OCI-LY1 (cell line): ENCODE measurements at regions not wholly inside any gene's neighbourhood (a gene's known extent, or its start where the extent isn't known, plus 50 kb on each side); places are given as distances from the start of the nearest gene placed in this dataset.

Source experiments
- H2AFZ ChIP-seq: fragments of 200-600 bp; sonication (generic), shearing (Covaris generic); 2 replicates; pipeline ENCODE4 v1.6.0; 2014; ENCODE audit warnings: antibody characterized with exemption, mild to moderate bottlenecking, low read length
- H3F3A ChIP-seq: fragments of 200-600 bp; sonication (generic), shearing (Covaris generic); 2 replicates; pipeline ENCODE4 v1.6.0; 2014; ENCODE audit warnings: mild to moderate bottlenecking, antibody characterized with exemption, low read length, moderate library complexity; ENCODE audit not compliant: insufficient read depth
- H3K27ac ChIP-seq: fragments of 200-600 bp; sonication (generic); 2 replicates; pipeline ENCODE4 v1.5.1; 2014; ENCODE audit warnings: low read length, mixed run types, mild to moderate bottlenecking, low read depth; ENCODE audit not compliant: poor library complexity, severe bottlenecking
- H3K27me3 ChIP-seq: fragments of 200-600 bp; sonication (generic); 2 replicates; pipeline ENCODE4 v1.6.0; 2014; ENCODE audit warnings: antibody characterized with exemption, mild to moderate bottlenecking, low read length, moderate library complexity; ENCODE audit not compliant: insufficient read depth
- H3K36me3 ChIP-seq: fragments of 200-600 bp; sonication (generic); 2 replicates; pipeline ENCODE4 v1.6.1; 2014; ENCODE audit warnings: mild to moderate bottlenecking, antibody characterized with exemption, low read length, moderate library complexity, mixed read lengths; ENCODE audit not compliant: insufficient read depth
- H3K4me1 ChIP-seq: fragments of 200-600 bp; sonication (generic); 2 replicates; pipeline ENCODE4 v1.5.1; 2014; ENCODE audit warnings: mild to moderate bottlenecking, low read length, moderate library complexity; ENCODE audit not compliant: insufficient read depth, severe bottlenecking
- H3K4me2 ChIP-seq: fragments of 200-600 bp; sonication (generic), shearing (Covaris generic); 2 replicates; pipeline ENCODE4 v1.6.1; 2014; ENCODE audit warnings: low read length
- H3K4me3 ChIP-seq: fragments of 200-600 bp; sonication (generic); 2 replicates; pipeline ENCODE4 v1.5.1; 2014; ENCODE audit warnings: low read length, low read depth, mild to moderate bottlenecking, mixed read lengths; ENCODE audit not compliant: poor library complexity, severe bottlenecking
- H3K79me2 ChIP-seq: fragments of 200-600 bp; shearing (Covaris generic); 2 replicates; pipeline ENCODE4 v1.6.1; 2016; ENCODE audit warnings: mixed run types, low read length, mixed read lengths; ENCODE audit not compliant: insufficient read depth
- H3K9ac ChIP-seq: fragments of 200-600 bp; sonication (generic), shearing (Covaris generic); 2 replicates; pipeline ENCODE4 v1.6.1; 2014; ENCODE audit warnings: mild to moderate bottlenecking, low read length, mixed read lengths
- H3K9me2 ChIP-seq: fragments of 200-600 bp; sonication (generic), shearing (Covaris generic); 2 replicates; pipeline ENCODE4 v1.6.1; 2014; ENCODE audit warnings: low read depth, mild to moderate bottlenecking, low read length, mixed read lengths
- H3K9me3 ChIP-seq: fragments of 200-600 bp; shearing (Covaris generic); 2 replicates; pipeline ENCODE4 v1.6.1; 2014; ENCODE audit warnings: low read length, mixed read lengths
- H4K20me1 ChIP-seq: fragments of 200-600 bp; sonication (generic), shearing (Covaris generic); 2 replicates; pipeline ENCODE4 v1.6.0; 2016; ENCODE audit warnings: mild to moderate bottlenecking, low read length; ENCODE audit not compliant: insufficient read depth
- CTCF ChIP-seq: fragments of 200-600 bp; sonication (generic), shearing (Covaris generic); IDR thresholded peaks from 2 replicates; pipeline ENCODE4 v1.5.1; 2017; ENCODE audit warnings: mild to moderate bottlenecking, antibody characterized with exemption, low read length, moderate library complexity, mixed read lengths
- EZH2 ChIP-seq: fragments of 200-600 bp; sonication (generic), shearing (Covaris generic); IDR thresholded peaks from 2 replicates; pipeline ENCODE4 v1.8.0; 2017; ENCODE audit warnings: borderline replicate concordance, mixed run types, mild to moderate bottlenecking, antibody characterized with exemption, low read length, moderate library complexity, mixed read lengths

GRCh38 chr7:21215307-21215706 is 212.6 kb upstream of the SP4 start:
- no peak overlapping the region for H3K4me2 ChIP-seq

GRCh38 chr7:21217365-21217764 is 210.5 kb upstream of the SP4 start:
- Histone ChIP-seq H3K79me2 (no peaks in the 10 kb centered on the region), H3K36me3 (no peaks in the 10 kb centered on the region), H3K27ac (no peak overlapping the region), H3K9me2 (no peaks in the 10 kb centered on the region), H4K20me1 (no peaks in the 10 kb centered on the region), H3K4me3 (no peak overlapping the region), H3K9me3 (no peaks in the 10 kb centered on the region), H3F3A (no peaks in the 10 kb centered on the region), H2AFZ (no peak overlapping the region), H3K9ac (no peak overlapping the region), H3K4me1 (no peaks in the 10 kb centered on the region), H3K27me3 (no peaks in the 10 kb centered on the region), H3K4me2 (no peak overlapping the region)
- no peak for TF ChIP-seq CTCF
- no peak for TF ChIP-seq EZH2

More at GRCh38 chr7:21215307-21215706, 212.6 kb upstream of the SP4 start:
- H3F3A ChIP-seq: no peaks in the 10 kb centered on the region
- H3K27ac ChIP-seq: no peak overlapping the region
- H3K9ac ChIP-seq: no peak overlapping the region
- H3K79me2 ChIP-seq: no peaks in the 10 kb centered on the region
- TF ChIP-seq EZH2 (no peak), CTCF (no peak)
- no peaks in the 10 kb centered on the region for H3K27me3 ChIP-seq
- no peaks in the 10 kb centered on the region for H3K9me3 ChIP-seq
- H3K4me1 ChIP-seq: no peaks in the 10 kb centered on the region
- no peak overlapping the region for H3K4me3 ChIP-seq
- no peaks in the 10 kb centered on the region for H3K9me2 ChIP-seq
- no peak overlapping the region for H2AFZ ChIP-seq
- no peaks in the 10 kb centered on the region for H3K36me3 ChIP-seq
- H4K20me1 ChIP-seq: no peaks in the 10 kb centered on the region

GRCh38 chr7:21218155-21218554 is 209.7 kb upstream of the SP4 start:
- H3K4me2 ChIP-seq: no peak overlapping the region
- no peak for TF ChIP-seq EZH2
- H2AFZ ChIP-seq: no peak overlapping the region
- no peaks in the 10 kb centered on the region for H3K79me2 ChIP-seq
- H3K36me3 ChIP-seq: no peaks in the 10 kb centered on the region
- H3K9ac ChIP-seq: no peak overlapping the region
- H3K4me1 ChIP-seq: no peaks in the 10 kb centered on the region
- H3K9me3 ChIP-seq: no peaks in the 10 kb centered on the region
- no peaks in the 10 kb centered on the region for H3K9me2 ChIP-seq
- no peak overlapping the region for H3K4me3 ChIP-seq
- no peaks in the 10 kb centered on the region for H3K27me3 ChIP-seq
- no peaks in the 10 kb centered on the region for H4K20me1 ChIP-seq
- H3F3A ChIP-seq: no peaks in the 10 kb centered on the region
- no peak overlapping the region for H3K27ac ChIP-seq

- no peaks in the 10 kb centered on the region for H3K9me3 ChIP-seq
- H3K9me2 ChIP-seq: no peaks in the 10 kb centered on the region
- no peak for TF ChIP-seq EZH2
- no peak for TF ChIP-seq CTCF
- no peaks in the 10 kb centered on the region for H3K36me3 ChIP-seq
- no peaks in the 10 kb centered on the region for H3K79me2 ChIP-seq
- no peaks in the 10 kb centered on the region for H3K27me3 ChIP-seq
- no peak overlapping the region for H3K9ac ChIP-seq
- no peak overlapping the region for H3K27ac ChIP-seq
- H3K4me2 ChIP-seq: no peak overlapping the region
- no peaks in the 10 kb centered on the region for H3F3A ChIP-seq
- no peaks in the 10 kb centered on the region for H4K20me1 ChIP-seq
- H2AFZ ChIP-seq: no peak overlapping the region
- H3K4me1 ChIP-seq: no peaks in the 10 kb centered on the region
- no peak overlapping the region for H3K4me3 ChIP-seq
Measured at GRCh38 chr7:21221130-21221529, 206.8 kb upstream of the SP4 start.
